HEK293T (cell line): ENCODE measurements at regions not wholly inside any gene's neighbourhood (a gene's known extent, or its start where the extent isn't known, plus 50 kb on each side); places are given as distances from the start of the nearest gene placed in this dataset.

Experiments
- CTCF ChIA-PET: fragments of 350-600 bp; formaldehyde crosslinking; extraction: SDS; loops from one replicate; lab custom pipeline; 2021; ENCODE audit warnings: antibody characterized with exemption, inconsistent platforms; lab: Yijun Ruan, JAX
- POLR2A ChIA-PET: fragments of 350-600 bp; formaldehyde crosslinking; extraction: SDS; loops from one replicate; lab custom pipeline; 2020; ENCODE audit warnings: antibody characterized with exemption, inconsistent platforms; lab: Yijun Ruan, JAX
- DNase-seq: peaks from one replicate; pipeline ENCODE4 v3.0.0; 2012; ENCODE audit warnings: mixed read lengths; ENCODE audit errors: extremely low spot score
- ARNT ChIP-seq: fragments of 450-650 bp; IDR thresholded peaks from 2 replicates; pipeline ENCODE4 v1.6.1; 2017; ENCODE audit warnings: mild to moderate bottlenecking
- BHLHE40 ChIP-seq: fragments of 450-650 bp; IDR thresholded peaks from 2 replicates; pipeline ENCODE4 v1.6.1; 2016; ENCODE audit warnings: mild to moderate bottlenecking, moderate library complexity, borderline replicate concordance
- CTBP1 ChIP-seq: fragments of 450-650 bp; IDR thresholded peaks from 2 replicates; pipeline ENCODE4 v1.6.1; 2016; ENCODE audit warnings: borderline replicate concordance
- ELF4 ChIP-seq: fragments of 450-650 bp; IDR thresholded peaks from 2 replicates; pipeline ENCODE4 v1.6.1; 2017; ENCODE audit warnings: antibody characterized with exemption
- FOXA1 ChIP-seq: fragments of 450-650 bp; IDR thresholded peaks from 2 replicates; pipeline ENCODE4 v1.6.1; 2016; ENCODE audit warnings: mild to moderate bottlenecking
- FOXK2 ChIP-seq: fragments of 450-650 bp; IDR thresholded peaks from 2 replicates; pipeline ENCODE4 v1.6.1; 2016; ENCODE audit warnings: mild to moderate bottlenecking
- FOXM1 ChIP-seq: fragments of 450-650 bp; IDR thresholded peaks from 2 replicates; pipeline ENCODE4 v1.6.1; 2017; ENCODE audit warnings: mild to moderate bottlenecking, borderline replicate concordance
- HDGF ChIP-seq: fragments of 450-650 bp; IDR thresholded peaks from 2 replicates; pipeline ENCODE4 v1.6.1; 2017; ENCODE audit warnings: antibody characterized with exemption, borderline replicate concordance
- L3MBTL2 ChIP-seq: fragments of 450-650 bp; conservative IDR thresholded peaks from 2 replicates; pipeline ENCODE4 v1.6.1; 2016; ENCODE audit warnings: mild to moderate bottlenecking
- LEF1 ChIP-seq: fragments of 450-650 bp; IDR thresholded peaks from 2 replicates; pipeline ENCODE4 v1.6.1; 2017; ENCODE audit warnings: mild to moderate bottlenecking, borderline replicate concordance
- NFRKB ChIP-seq: fragments of 450-650 bp; IDR thresholded peaks from 2 replicates; pipeline ENCODE4 v1.6.1; 2016; ENCODE audit warnings: mild to moderate bottlenecking, moderate library complexity
- PKNOX1 ChIP-seq: fragments of 450-650 bp; IDR thresholded peaks from 2 replicates; pipeline ENCODE4 v1.6.1; 2016
- SP1 ChIP-seq: fragments of 450-650 bp; IDR thresholded peaks from 2 replicates; pipeline ENCODE4 v1.6.1; 2017
- SUZ12 ChIP-seq: fragments of 450-650 bp; IDR thresholded peaks from 2 replicates; pipeline ENCODE4 v1.6.1; 2016; ENCODE audit warnings: mild to moderate bottlenecking
- TARDBP ChIP-seq: fragments of 450-650 bp; IDR thresholded peaks from 2 replicates; pipeline ENCODE4 v1.6.1; 2016
- ZNF384 ChIP-seq: fragments of 450-650 bp; IDR thresholded peaks from 2 replicates; pipeline ENCODE4 v1.6.1; 2016

- DNase-seq = no peak
- POLR2A ChIA-PET = no interaction called here
- CTCF ChIA-PET = no interaction called here
- TF ChIP-seq ELF4 = no peak
- TF ChIP-seq FOXM1 = no peak
- no peak for TF ChIP-seq BHLHE40
- no peak for TF ChIP-seq LEF1
- no peak for TF ChIP-seq NFRKB
- no peak for TF ChIP-seq PKNOX1
- TF ChIP-seq HDGF = no peak
- no peak for TF ChIP-seq FOXA1
- TF ChIP-seq SUZ12 = no peak
- TF ChIP-seq TARDBP = no peak
- TF ChIP-seq FOXK2 = no peak
- no peak for TF ChIP-seq SP1
- TF ChIP-seq CTBP1 = no peak
- TF ChIP-seq L3MBTL2 = no peak
- no peak for TF ChIP-seq ZNF384
- no peak for TF ChIP-seq ARNT
Measured at GRCh38 chr5:158354958-158355357, 496.0 kb upstream of the CLINT1 start.

- ChIA-PET CTCF (no interaction called here), POLR2A (no interaction called here)
- TF ChIP-seq LEF1 (no peak), FOXM1 (no peak), SUZ12 (no peak), BHLHE40 (no peak), NFRKB (no peak), FOXK2 (no peak), TARDBP (no peak), CTBP1 (no peak), HDGF (no peak), FOXA1 (no peak), PKNOX1 (no peak), ZNF384 (no peak), ELF4 (no peak), ARNT (no peak), SP1 (no peak), L3MBTL2 (no peak)
- DNase-seq = no peak
Measured at GRCh38 chr5:158351485-158352125, 492.7 kb upstream of the CLINT1 start.

- ChIA-PET POLR2A (no interaction called here), CTCF (no interaction called here)
- DNase-seq = no peak
- no peak for TF ChIP-seq HDGF
Measured at GRCh38 chr5:158349987-158350386, 491.0 kb upstream of the CLINT1 start.

- ChIA-PET CTCF (no interaction called here), POLR2A (no interaction called here)
- no peak for DNase-seq
- TF ChIP-seq PKNOX1 (no peak), ARNT (no peak), CTBP1 (no peak), NFRKB (no peak), FOXK2 (no peak), FOXM1 (no peak), BHLHE40 (no peak), TARDBP (no peak), LEF1 (no peak), ZNF384 (no peak), ELF4 (no peak), L3MBTL2 (no peak), HDGF (no peak), SP1 (no peak), SUZ12 (no peak), FOXA1 (no peak)
Measured at GRCh38 chr5:158344376-158344775, 485.4 kb upstream of the CLINT1 start.

- CTCF ChIA-PET = interaction anchor here (0.5 kb wide), 1 partner anchor 143 kb away, joined by 9 read pairs; no protein-coding TSS in a partner anchor
- no peak for DNase-seq
- TF ChIP-seq ELF4 = no peak
- POLR2A ChIA-PET = no interaction called here
Measured at GRCh38 chr5:158340608-158341007, 481.7 kb upstream of the CLINT1 start.

- ChIA-PET CTCF (interaction anchor here (0.7 kb wide), 2 partner anchors 54 to 161 kb away, joined by 3 to 4 read pairs; no protein-coding TSS in a partner anchor), POLR2A (interaction anchor here (0.6 kb wide), 1 partner anchor 39 kb away, joined by 3 read pairs; no protein-coding TSS in a partner anchor)
- DNase-seq = no peak
- TF ChIP-seq TARDBP = no peak
- TF ChIP-seq PKNOX1 = no peak
- TF ChIP-seq FOXK2 = no peak
- TF ChIP-seq FOXM1 = no peak
- TF ChIP-seq ELF4 = no peak
- TF ChIP-seq CTBP1 = no peak
- no peak for TF ChIP-seq SP1
- TF ChIP-seq NFRKB = no peak
- TF ChIP-seq FOXA1 = no peak
- TF ChIP-seq SUZ12 = no peak
- no peak for TF ChIP-seq HDGF
- TF ChIP-seq BHLHE40 = no peak
- TF ChIP-seq LEF1 = no peak
Measured at GRCh38 chr5:158326256-158326655, 467.3 kb upstream of the CLINT1 start.
